Ishikawa (cell line): ENCODE measurements at regions not wholly inside any gene's neighbourhood (a gene's known extent, or its start where the extent isn't known, plus 50 kb on each side); places are given as distances from the start of the nearest gene placed in this dataset.

Experiments
- CEBPB ChIP-seq: IDR thresholded peaks from 2 replicates; pipeline ENCODE4 v1.6.1; 2012
- CREB1 ChIP-seq: IDR thresholded peaks from 2 replicates; pipeline ENCODE4 v1.6.1; 2012; ENCODE audit warnings: low read depth
- EGR1 ChIP-seq: IDR thresholded peaks from 2 replicates; pipeline ENCODE4 v1.6.1; 2012
- EP300 ChIP-seq: IDR thresholded peaks from 2 replicates; pipeline ENCODE4 v1.6.1; 2012; ENCODE audit warnings: borderline replicate concordance
- FOXM1 ChIP-seq: IDR thresholded peaks from 2 replicates; pipeline ENCODE4 v1.6.1; 2012; ENCODE audit warnings: low read depth, borderline replicate concordance
- NFIC ChIP-seq: IDR thresholded peaks from 2 replicates; pipeline ENCODE4 v1.6.1; 2012
- RAD21 ChIP-seq: IDR thresholded peaks from 2 replicates; pipeline ENCODE4 v1.6.1; 2012; ENCODE audit warnings: low read depth
- REST ChIP-seq: IDR thresholded peaks from 2 replicates; pipeline ENCODE4 v1.6.1; 2012; ENCODE audit warnings: low read depth, mild to moderate bottlenecking
- TAF1 ChIP-seq: IDR thresholded peaks from 2 replicates; pipeline ENCODE4 v1.6.1; 2012; ENCODE audit warnings: low read depth, mild to moderate bottlenecking
- TCF12 ChIP-seq: IDR thresholded peaks from 2 replicates; pipeline ENCODE4 v1.6.1; 2012; ENCODE audit warnings: low read depth
- YY1 ChIP-seq: IDR thresholded peaks from 2 replicates; pipeline ENCODE4 v1.6.1; 2012; ENCODE audit warnings: low read depth
- ZBTB7A ChIP-seq: IDR thresholded peaks from 2 replicates; pipeline ENCODE4 v1.6.1; 2012; ENCODE audit warnings: low read depth
- TF ChIP-seq, protein P1 (sequence below): IDR thresholded peaks from 2 replicates; pipeline ENCODE4 v1.6.1; 2012
- TF ChIP-seq, protein P2 (sequence below): IDR thresholded peaks from 2 replicates; pipeline ENCODE4 v1.6.1; 2012

GRCh38 chr10:89921403-89921802, 220.0 kb downstream of the KIF20B start:
- TF ChIP-seq, protein P1, sequence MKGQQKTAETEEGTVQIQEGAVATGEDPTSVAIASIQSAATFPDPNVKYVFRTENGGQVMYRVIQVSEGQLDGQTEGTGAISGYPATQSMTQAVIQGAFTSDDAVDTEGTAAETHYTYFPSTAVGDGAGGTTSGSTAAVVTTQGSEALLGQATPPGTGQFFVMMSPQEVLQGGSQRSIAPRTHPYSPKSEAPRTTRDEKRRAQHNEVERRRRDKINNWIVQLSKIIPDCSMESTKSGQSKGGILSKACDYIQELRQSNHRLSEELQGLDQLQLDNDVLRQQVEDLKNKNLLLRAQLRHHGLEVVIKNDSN = no peak
- TF ChIP-seq EP300 (no peak), ZBTB7A (no peak), REST (no peak), CREB1 (no peak), RAD21 (no peak), TAF1 (no peak), YY1 (no peak), EGR1 (no peak), CEBPB (no peak), TCF12 (no peak), NFIC (no peak), FOXM1 (no peak)
- TF ChIP-seq, protein P2, sequence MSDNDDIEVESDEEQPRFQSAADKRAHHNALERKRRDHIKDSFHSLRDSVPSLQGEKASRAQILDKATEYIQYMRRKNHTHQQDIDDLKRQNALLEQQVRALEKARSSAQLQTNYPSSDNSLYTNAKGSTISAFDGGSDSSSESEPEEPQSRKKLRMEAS = no peak
